ENCODE measurements at regions not wholly inside any gene's neighbourhood (a gene's known extent, or its start where the extent isn't known, plus 50 kb on each side); places are given as distances from the start of the nearest gene placed in this dataset.

DNA sequence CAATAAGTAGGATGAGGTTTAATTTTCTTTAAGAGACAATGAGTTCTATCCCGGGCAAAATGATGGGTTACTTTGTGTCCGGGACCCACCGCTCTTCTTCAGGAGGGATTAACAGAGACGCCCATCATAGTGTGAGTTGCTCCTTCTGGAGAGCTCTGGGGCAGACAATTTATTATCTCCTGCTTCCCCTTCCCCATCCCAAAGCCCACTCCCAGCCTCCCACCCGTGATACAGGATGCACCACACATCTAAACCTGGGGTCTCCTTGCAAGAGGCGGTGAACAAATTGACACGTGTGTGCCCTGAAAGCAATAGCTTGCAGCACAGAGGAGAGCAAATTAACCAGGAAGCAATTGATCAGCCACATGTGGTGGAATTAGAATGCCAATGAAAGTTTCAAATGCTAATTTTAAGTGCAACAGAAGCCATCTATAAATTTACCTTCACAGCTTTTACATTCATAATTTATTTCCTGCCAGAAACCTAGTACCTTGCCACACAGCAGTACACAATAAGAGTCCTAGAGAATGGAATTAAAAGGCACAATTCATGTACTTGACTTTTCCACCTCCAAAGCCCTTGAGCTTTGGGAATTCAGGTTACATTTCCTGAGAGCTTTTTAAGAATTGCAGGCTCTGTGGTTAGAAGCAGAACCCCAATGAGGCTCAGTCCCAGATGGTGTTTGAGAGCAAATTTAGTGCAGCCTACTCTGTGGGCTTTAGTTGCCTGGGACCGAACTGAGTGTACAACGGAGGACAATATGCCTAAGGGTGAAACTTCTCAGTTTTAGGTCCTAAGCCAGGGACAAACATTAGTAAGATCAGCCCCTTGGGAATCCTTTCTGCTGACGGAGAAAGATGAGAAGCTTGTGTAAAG lies 399.6 kb downstream of the MED10 start:
- no peak for TF ChIP-seq EZH2 (IDR thresholded peaks at IDR 0.05; ENCODE audit: low read length, missing control alignments)
- no peak for TF ChIP-seq CTCF (conservative IDR thresholded peaks at IDR 0.05 in 1 of 2, IDR thresholded peaks at IDR 0.05 in 1 of 2; ENCODE audit: low read depth in 1 of 2, low read length in 2 of 2)

All from fibroblast of lung (primary cell).